Fibroblast of skin of abdomen (primary cell): ENCODE measurements at regions not wholly inside any gene's neighbourhood (a gene's known extent, or its start where the extent isn't known, plus 50 kb on each side); places are given as distances from the start of the nearest gene placed in this dataset.
"Not testable (repeated sequence)": the region's sequence is repeated elsewhere in the genome, so short reads cannot be mapped to it uniquely, and the experiment has no call there.

Experiments
- DNase-seq: peaks from one replicate; pipeline ENCODE4 v3.0.0-alpha.2; 2013

DNA sequence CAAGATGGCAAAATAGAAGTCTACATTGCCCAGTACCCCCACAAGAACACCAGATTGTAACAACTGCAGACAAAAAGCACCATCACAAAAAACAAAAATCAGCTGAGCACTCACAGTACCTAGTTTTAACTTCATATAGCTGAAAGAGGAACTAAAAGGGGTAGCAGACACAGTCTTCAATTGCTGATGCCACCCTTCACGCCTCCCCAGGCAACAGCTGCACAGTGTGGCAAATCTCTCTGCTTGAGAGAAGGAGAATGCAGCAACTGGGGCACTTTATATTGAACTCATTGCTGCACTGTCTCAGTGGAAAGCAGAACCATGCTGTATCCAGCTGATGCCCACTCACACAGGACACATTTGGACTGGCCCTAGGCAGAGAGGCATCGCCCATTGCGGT lies 2714.5 kb upstream of the PCDH20 start:
- DNase-seq, result no peak

DNA sequence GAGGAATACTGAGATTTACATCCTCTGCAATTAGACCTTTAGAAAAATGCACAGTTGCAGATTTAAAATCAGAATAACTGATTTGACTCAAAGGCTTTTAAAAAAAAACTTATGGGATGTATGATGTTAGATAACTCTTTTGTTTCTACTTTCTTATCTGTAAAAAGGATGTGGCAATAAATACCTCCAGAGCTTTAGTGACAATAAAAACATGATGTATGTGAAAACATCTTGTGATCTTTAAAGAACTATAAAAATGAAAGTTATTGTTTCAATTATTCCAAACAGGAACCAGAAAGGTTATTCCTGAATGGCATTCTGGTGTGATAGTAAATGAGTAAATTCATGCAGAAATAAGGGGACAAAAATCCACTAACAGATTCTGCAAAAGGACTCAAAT lies 2712.2 kb upstream of the PCDH20 start:
- DNase-seq, result no peak

DNA sequence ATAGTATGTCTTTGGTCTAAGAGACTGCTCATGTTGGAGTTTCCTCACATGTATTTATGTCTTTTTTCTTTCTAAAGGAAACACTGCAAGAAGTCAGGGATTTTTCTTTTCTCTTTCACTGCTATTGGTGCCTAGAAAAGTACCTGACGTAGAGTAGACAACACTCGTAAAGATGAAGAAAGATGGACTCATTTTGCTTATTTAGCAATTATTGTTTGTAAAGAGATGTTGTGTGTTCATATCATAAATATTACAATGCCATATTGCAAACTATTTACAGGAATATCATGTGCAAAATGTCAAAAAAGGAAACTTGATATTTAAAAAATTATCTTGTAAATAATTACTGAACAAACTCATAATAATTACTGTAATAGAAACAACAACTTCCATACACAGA lies 2711.5 kb upstream of the PCDH20 start:
- no peak for DNase-seq

DNA sequence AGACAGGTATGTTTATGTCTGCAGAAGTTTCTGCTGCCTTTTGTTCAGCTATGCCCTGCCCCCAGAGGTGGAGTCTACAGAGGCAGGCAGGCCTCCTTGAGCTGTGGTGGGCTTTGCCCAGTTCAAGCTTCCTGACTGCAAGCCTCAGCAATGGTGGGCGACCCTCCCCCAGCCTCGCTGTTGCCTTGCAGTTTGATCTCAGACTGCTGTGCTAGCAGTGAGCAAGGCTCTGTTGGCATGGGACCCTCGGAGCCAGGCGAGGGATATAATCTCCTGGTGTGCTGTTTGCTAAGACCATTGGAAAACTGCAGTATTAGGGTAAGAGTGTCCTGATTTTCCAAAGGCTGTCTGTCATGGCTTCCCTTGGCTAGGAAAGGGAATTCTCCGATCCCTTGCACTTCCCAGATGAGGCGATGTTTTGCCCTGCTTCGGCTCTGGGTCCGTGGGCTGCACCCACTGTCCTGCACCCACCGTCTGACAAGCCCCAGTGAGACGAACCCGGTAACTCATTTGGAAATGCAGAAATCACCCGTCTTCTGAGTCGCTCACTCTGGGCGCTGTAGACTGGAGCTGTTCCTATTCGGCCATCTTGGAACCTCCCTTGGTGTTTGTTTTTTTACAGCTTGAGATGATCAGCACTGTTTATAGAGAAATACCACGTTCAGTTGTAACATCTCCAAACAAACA lies 2705.5 kb upstream of the PCDH20 start:
- not testable (repeated sequence) for DNase-seq

DNA sequence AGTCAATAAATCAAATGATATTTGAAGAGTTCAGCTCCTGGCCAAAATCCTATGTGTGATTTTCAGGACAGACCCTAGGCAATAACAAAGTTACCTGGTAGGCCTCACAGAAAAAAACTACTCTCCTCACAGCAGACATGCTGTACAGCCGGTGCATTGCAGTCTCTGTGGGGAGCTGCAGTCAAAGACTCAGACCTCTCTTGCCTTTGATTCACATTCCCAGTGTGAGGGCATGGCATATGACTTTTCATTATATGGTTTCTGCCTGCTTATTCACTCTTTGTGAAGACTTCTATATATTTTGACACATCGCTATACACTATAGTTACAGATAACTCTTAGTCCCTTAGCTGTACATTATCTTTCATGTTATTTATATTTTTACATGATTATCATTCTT lies 2684.3 kb upstream of the PCDH20 start:
- no peak for DNase-seq

DNA sequence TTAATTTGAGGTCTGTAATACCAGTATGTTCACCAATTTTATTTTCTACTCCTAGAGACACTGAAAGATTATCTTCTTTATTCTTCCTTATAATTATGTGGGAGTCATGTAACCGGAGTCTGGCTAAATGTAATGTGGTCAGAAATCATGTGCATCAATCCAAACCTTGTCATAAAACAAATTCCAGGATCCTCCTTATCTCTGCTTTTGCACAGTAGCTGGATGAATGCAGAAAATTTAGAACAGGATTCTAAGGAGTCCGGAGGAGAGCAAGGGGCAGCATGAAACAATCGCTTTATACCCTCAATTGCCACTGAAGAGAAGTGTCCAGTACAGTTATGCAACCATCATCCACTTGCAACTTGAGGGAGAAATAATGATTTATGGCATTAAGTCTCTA lies 2674.7 kb upstream of the PCDH20 start:
- no peak for DNase-seq

DNA sequence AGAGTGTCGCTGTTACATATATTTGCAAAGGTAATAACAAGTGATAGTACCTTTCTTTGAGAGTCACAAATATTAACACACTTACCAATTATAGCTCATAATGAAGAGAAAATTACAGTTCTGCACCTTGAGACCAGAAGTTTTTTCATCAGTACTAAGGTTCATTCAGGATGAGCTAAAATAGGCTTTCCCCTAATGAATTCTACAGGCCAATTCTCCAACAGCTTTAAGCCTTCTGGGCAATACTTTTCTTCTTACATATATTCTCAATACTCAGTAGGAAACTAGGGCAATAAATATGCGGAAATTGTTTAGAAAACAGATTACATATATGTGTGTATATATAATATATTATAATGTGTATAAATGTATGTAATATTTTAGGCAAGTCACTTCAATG lies 2672.8 kb upstream of the PCDH20 start:
- no peak for DNase-seq

DNA sequence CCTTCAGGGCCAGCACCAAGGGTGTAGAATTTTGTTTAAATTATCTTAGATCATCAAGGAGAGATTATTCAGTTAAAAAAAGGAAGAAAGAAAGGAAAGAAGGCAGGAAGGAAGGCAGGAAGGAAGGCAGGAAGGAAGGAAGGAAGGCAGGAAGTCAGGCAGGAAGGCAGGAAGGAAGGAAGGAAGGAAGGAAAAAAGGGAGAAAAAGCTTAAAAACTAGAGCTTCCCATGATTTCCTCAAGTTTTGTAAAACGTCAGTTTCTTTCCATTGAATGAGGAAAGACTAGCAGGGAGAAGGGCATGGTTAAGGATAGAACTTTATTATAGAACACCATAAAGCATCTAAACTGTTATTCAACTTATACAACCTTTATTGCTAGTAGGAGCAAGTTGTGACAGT lies 2672.0 kb upstream of the PCDH20 start:
- no peak for DNase-seq

DNA sequence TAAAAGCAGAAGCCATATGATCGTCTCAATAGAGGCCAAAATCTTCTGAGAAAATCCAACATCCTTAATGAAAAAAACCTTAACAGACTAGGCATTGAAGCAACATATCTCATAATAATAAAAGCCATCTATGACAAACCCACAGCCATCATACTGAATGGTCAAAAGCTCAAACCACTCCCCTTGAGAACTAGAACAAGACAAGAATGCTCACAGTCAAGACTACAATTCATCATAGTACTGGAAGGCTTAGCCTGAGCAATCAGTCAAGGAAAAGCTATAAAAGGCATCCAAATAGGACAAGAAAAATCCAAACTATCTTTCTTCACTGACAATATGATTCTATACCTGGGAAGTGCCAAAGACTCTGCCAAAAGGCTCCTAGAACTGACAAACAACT lies 2668.2 kb upstream of the PCDH20 start:
- no peak for DNase-seq

DNA sequence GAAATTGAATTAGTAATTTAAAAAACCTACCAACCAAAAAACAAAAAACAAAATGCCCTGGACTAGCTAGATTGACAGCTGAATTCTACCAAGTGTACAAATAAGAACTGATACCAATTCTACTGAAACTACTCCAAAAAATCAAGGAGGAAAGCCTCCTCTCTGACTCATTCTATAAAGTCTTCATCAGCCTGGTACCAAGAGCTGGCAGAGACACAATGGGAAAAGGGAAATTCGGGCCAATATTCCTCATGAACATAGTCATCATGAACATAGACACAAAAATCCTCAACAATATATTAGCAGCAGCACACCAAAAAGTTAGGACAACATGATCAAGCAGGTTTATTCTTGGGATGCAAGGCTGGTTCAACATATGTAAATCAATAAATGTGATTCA lies 2667.7 kb upstream of the PCDH20 start:
- DNase-seq, result no peak

DNA sequence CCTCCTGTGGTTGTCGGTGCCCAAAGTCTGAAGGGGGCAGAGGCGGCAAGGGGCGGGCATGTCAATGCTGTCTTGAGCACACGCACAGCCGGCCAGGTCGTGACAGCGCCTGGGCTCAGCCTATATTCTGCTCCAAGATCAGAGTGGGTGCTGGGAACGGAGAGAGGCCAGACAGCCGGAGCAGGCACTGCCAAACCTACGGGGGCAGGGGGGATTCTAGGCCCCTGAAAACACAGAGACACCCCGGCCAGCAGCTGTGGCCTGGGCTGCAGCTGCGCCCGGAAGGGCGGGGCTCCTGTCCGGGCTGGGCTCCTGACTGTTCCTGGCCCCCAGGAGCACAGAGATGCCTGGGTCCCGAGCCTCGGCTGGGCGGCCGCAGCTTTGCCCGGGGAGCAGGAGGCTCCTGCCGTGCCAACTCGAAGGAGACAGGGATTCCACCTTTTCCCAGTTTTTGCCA lies 2662.9 kb upstream of the PCDH20 start:
- no peak for DNase-seq

DNA sequence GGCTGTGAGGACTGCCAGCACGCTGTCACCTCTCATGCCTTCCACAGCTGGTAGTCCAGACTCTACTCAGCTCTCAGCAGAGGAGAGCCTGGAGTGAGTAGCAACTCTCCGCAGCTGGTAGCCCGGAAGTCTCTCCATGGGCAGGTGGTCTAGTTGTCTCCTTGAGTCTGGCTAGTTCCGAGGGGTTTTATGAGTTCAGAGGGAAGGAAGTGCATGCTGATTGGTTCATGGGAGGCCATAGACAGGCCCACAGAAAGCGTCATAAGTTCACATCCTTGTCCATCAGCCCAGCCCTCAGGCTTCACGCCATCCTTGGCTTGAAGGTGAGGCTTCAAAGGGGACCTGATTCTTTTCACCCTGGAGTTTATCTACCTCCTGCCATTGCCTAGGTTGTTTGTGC lies 2662.4 kb upstream of the PCDH20 start:
- DNase-seq, result no peak

DNA sequence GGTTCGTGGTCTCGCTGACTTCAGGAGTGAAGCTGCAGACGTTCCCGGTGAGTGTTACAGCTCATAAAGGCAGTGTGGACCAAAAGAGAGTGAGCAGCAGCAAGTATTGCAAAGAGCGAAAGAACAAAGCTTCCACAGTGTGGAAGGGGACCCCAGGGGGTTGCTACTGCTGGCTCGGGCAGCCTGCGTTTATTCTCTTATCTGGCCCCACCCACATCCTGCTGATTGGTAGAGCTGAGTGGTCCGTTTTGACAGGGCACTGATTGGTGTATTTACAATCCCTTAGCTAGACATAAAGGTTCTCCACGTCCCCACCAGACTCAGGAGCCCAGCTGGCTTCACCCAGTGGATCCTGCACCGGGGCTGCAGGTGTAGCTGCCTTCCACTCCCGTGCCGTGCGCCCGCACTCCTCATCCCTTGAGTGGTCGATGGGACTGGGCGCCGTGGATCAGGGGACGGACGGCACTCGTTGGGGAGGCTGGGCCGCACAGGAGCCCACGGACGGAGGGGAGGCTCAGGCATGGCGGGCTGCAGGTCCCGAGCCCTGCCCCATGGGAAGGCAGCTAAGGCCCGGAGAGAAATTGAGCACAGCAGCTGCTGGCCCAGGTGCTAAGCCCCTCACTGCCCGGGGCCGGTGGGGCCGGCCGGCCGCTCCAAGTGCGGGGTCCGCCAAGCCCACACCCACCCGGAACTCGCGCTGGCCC lies 2661.6 kb upstream of the PCDH20 start:
- not testable (repeated sequence) for DNase-seq

DNA sequence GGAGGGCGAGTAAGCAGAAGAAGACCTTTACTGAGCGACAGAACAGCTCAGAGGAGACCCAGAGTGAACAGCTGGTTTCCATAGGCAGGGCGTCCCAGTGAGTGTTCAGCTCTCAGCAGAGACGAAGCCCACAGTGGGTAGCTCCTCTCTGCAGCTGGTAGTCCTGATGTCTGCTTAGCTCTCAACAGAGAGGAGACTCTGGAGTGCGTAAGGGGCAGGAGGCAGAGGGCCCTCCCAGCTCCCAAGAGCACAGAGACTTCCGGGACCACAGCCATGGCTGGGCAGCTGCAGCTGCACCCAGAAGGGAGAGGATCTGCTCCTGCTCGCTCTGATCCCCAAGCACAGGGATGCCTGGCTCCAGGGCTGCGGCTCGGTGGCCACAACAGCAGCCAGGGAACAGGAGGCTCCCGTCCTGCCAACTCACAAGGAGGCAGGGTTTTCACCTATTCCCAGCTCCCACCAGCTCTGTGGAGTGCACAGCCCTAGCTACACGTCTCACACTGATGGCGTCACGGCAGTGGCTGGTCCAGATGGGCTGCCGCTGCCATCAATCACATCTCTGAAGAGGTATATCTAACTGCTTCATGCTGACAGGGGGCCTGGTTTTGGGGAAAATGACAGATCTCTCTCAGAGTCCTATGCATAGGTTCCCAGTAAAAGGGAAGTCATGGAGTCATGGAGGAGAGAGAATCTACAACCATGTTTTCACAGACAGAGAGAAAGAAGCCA lies 2660.1 kb upstream of the PCDH20 start:
- no peak for DNase-seq

DNA sequence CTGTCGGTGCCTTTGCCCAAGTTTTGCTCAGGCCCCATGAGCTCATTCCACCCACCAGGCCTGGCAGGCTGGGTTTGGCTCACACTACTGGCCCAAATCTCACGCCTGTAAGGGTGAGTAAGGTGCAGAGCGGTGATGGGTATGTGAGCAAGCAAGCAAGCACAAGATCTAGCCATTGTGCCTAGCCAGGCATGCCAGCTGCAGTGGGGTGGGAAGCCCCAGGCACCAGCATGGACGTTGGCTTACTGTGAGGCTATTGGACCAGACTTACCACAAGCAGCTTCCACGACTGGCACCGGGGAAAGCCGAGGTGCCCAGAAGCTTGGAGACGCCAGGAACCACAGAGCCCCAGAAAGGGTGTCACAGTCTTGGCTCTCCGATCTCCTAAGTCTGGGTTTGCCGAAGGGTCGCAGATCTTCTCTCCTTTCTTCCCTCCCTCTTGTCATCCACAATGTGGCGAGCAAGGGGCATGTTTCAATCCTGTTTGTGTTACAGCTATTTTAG lies 2659.4 kb upstream of the PCDH20 start:
- no peak for DNase-seq

DNA sequence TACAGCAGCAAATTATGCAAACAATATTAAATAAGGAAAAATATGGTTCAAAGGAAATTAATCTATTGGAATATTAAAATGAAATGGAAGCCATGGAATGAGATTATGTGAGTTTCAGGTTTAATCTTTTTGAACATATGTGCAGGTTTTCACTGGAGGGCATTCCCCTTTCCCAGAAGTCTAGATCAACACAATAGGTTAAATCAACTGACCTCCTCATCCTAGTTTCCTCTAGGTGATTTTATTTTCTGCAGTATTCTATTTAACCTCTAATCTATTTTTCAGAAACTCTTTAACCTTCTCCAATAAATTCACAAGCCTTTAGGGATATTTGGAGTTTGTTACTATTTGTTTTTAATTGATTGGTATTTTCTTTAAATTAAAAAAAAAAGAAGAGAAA lies 2657.6 kb upstream of the PCDH20 start:
- no peak for DNase-seq

DNA sequence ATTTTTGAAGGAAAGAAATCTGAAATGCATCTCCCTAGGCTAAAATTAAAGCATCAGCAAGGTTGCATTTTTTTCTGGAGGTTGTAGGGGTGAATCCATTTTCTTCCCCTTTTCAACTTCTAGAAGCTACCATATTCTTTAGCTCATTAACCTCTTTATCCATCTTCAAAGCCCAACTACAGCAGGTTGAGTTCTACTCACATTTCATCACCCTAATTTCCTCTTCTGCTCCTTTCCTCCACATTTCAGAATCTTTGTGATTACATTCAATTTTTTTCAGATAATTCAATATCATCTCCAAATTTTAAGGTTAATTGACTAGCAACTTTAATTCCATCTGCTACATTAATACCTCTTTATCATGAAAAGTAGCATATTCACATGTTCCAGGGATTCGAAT lies 2655.7 kb upstream of the PCDH20 start:
- DNase-seq, result no peak

DNA sequence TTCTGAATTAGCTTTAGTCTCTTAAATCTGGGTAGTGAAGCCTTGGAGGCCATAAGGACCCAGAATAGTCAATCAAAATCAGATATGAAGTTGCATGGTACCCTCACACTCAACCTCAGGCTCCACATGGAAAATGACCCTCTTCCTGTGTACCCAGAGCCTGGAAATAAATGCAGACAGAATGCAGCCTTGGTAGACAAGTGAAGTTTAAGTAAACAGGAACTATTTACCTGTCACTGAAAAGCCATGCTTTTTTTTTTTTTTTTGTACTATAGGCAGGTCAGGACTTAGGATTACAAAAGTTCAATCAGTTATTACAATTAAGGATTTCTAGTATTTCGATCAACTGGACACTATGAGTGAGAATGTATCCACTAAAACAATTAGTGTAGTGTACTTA lies 2654.2 kb upstream of the PCDH20 start:
- no peak for DNase-seq

DNA sequence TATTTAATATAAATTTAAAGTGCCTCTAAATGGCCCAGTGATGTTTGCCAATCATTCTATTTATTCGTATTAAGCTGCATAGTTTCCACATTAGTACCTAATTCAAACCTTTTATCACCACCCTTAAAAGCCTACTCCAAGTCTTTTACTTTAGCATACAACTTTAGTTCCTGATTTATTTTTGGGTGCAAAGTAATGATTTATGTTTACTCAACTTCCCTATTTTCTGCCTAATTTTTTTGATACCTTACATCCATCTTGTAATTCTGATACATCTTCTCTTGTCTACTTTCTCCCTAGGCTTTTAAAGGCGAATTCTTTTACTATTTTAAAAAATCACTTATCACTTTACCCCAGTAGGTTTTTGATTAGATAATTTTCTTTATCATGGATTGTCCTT lies 2651.1 kb upstream of the PCDH20 start:
- no peak for DNase-seq

DNA sequence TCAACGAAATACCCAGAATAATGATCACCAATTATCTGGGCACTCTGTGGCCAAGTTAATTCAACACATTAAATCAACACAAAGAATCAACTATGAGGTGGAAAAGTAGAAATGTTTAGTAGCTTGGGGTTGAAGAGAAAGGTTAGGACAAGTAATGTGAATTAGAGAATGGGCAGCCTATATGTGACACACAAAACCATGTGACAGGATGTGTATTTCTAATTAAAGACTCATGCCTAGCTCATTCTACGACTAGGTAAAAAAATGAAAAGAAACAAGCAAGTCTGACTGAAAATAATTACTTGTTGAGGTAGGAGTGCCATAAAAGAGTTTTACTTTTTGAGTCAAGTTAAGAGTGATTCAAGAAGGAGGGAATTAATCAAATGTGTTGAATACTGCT lies 2646.0 kb upstream of the PCDH20 start:
- no peak for DNase-seq

DNA sequence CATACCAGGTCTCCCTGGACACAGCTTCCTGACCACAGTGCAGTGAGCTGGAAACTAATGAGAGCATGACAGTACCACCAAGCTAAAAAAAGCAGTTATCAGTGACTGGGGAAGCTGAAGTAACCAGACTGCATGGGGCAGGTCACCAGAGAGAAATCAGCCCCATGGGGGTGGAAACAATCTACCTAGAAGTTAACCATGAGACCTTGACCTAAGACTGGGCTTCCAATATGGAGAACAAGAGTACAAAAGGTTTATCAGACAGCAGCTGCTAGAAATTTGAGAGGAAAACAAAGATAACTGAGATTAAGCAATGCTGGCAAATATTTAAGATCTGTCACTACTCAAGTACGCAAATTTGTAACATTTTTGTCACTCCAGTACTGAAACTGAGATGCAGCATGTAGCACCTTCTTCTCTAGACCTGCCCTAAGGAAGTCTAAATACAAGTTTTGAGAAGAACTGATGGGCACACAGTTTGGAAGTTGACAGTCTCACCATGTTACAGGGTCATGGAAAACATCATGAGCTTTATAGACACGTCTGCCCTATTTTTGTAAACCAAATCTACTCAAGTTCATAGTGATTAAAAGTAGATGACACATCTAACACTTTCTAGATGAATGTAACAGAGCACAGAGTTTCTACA lies 2641.8 kb upstream of the PCDH20 start:
- DNase-seq, result no peak

DNA sequence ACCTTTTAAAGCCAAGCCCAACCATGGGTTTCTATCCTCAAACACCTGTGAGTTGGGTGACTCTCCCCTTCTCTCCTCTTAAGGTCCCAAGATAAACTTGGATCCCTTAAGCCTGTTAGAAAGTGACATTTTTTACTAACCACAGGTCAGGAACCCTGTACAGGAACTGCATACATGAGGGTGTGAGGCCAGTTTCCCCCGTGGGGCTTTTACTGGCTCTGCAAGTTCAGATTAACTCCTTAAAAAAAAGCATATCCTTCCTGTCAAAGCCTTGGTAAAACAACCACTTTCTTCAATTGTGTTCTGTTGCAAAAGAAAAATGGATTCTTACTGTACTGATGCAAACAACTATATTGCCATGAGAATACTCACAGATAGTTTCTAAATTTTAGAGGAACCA lies 2638.7 kb upstream of the PCDH20 start:
- DNase-seq, result no peak

DNA sequence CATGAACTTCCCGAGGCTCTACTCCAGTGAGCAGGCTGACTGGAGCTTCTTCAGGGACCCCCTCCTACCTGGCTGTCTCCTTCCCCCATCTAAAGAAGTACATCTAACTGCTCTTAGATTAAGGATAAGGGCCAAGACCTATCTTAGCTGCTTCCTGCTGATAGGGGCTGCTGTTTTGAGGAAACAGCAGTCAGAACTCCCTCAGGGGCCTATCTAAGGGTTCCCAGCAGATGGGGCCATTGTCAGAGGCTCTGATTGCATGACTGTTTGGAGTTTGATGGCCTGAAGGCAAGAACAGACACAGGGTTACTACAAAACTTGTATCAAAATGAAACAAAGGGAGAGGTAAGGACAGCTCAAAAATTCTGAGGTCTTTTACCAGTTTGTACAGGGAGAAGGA lies 2636.9 kb upstream of the PCDH20 start:
- no peak for DNase-seq
